ENCODE measurements at regions not wholly inside any gene's neighbourhood (a gene's known extent, or its start where the extent isn't known, plus 50 kb on each side); places are given as distances from the start of the nearest gene placed in this dataset.
A peak's percentile ranks its signal among the peaks of the same experiment; 100 is the strongest.
"Not testable (repeated sequence)": the region's sequence is repeated elsewhere in the genome, so short reads cannot be mapped to it uniquely, and the experiment has no call there.

- peak; percentile 58 for DNase-seq
Measured at GRCh38 chr7:35975851-35976454, 175.1 kb downstream of the SEPTIN7 start.

GRCh38 chr7:35978816-35979640 is 174.0 kb upstream of the EEPD1 start:
- not testable (repeated sequence) for DNase-seq

GRCh38 chr7:35982600-35982999 is 170.5 kb upstream of the EEPD1 start:
- DNase-seq: no peak

GRCh38 chr7:35983626-35984025 is 169.4 kb upstream of the EEPD1 start:
- no peak for DNase-seq

- peak; percentile 78 for DNase-seq
Measured at GRCh38 chr7:35985126-35985754, 167.8 kb upstream of the EEPD1 start.

GRCh38 chr7:35987016-35987415 is 166.0 kb upstream of the EEPD1 start:
- DNase-seq: no peak

- DNase-seq: no peak
Measured at GRCh38 chr7:35988105-35988504, 164.9 kb upstream of the EEPD1 start.

GRCh38 chr7:35988818-35989217 is 164.2 kb upstream of the EEPD1 start:
- no peak for DNase-seq

- DNase-seq: no peak
Measured at GRCh38 chr7:35991511-35992232, 161.4 kb upstream of the EEPD1 start.

GRCh38 chr7:35992436-35992835 is 160.6 kb upstream of the EEPD1 start:
- DNase-seq: no peak

GRCh38 chr7:35993113-35993512 is 159.9 kb upstream of the EEPD1 start:
- DNase-seq: no peak

GRCh38 chr7:35993676-35994606 is 159.1 kb upstream of the EEPD1 start:
- no peak for DNase-seq

GRCh38 chr7:35995334-35995733 is 157.7 kb upstream of the EEPD1 start:
- no peak for DNase-seq

- no peak for DNase-seq
Measured at GRCh38 chr7:35998481-35998880, 154.6 kb upstream of the EEPD1 start.

GRCh38 chr7:36001546-36001945 is 151.5 kb upstream of the EEPD1 start:
- DNase-seq: no peak

GRCh38 chr7:36002900-36003299 is 150.2 kb upstream of the EEPD1 start:
- no peak for DNase-seq

- no peak for DNase-seq
Measured at GRCh38 chr7:36003343-36003742, 149.7 kb upstream of the EEPD1 start.

GRCh38 chr7:36005293-36005692 is 147.8 kb upstream of the EEPD1 start:
- no peak for DNase-seq

GRCh38 chr7:36005876-36006275 is 147.2 kb upstream of the EEPD1 start:
- no peak for DNase-seq

GRCh38 chr7:36006636-36007229 is 146.3 kb upstream of the EEPD1 start:
- DNase-seq: no peak

GRCh38 chr7:36010656-36011587 is 142.1 kb upstream of the EEPD1 start:
- DNase-seq: no peak
